SK-N-SH treated with all-trans-retinoic acid at 6 μM for 48 hours (cell line): ENCODE measurements at regions not wholly inside any gene's neighbourhood (a gene's known extent, or its start where the extent isn't known, plus 50 kb on each side); places are given as distances from the start of the nearest gene placed in this dataset.
"Not testable (repeated sequence)": the region's sequence is repeated elsewhere in the genome, so short reads cannot be mapped to it uniquely, and the experiment has no call there.

Experiments used
- ATAC-seq: fragments of 200-7000 bp; cut with Tn5 transposase; 3 replicates; pipeline ENCODE4 v1.9.1; 2020; ENCODE audit warnings: mild to moderate bottlenecking, moderate library complexity
- BACH2 ChIP-seq: fragments of 250-450 bp; sonication (Bioruptor Pico); IDR thresholded peaks from 2 replicates; pipeline ENCODE4 v1.9.0; 2021; ENCODE audit warnings: mild to moderate bottlenecking, borderline replicate concordance
- CSDC2 ChIP-seq: fragments of 250-450 bp; sonication (Bioruptor Pico); IDR thresholded peaks from 2 replicates; pipeline ENCODE4 v1.5.0; 2020; ENCODE audit warnings: mild to moderate bottlenecking, moderate library complexity
- GLIS3 ChIP-seq: fragments of 250-450 bp; sonication (Bioruptor Pico); IDR thresholded peaks from 2 replicates; pipeline ENCODE4 v1.5.0; 2020; ENCODE audit warnings: mild to moderate bottlenecking, moderate library complexity
- ISL1 ChIP-seq: fragments of 250-450 bp; sonication (Bioruptor Pico); IDR thresholded peaks from 2 replicates; pipeline ENCODE4 v2.1.2; 2022; ENCODE audit warnings: mild to moderate bottlenecking, moderate library complexity
- OSR1 ChIP-seq: fragments of 250-450 bp; sonication (Bioruptor Pico); IDR thresholded peaks from 2 replicates; pipeline ENCODE4 v1.8.0; 2022; ENCODE audit warnings: moderate library complexity, mild to moderate bottlenecking, inconsistent platforms
- PPARA ChIP-seq: fragments of 250-450 bp; sonication (Bioruptor Pico); IDR thresholded peaks from 2 replicates; pipeline ENCODE4 v1.5.0; 2020; ENCODE audit warnings: mild to moderate bottlenecking, borderline replicate concordance
- RARB ChIP-seq: fragments of 250-450 bp; sonication (Bioruptor Pico); IDR thresholded peaks from 2 replicates; pipeline ENCODE4 v1.8.0; 2021; ENCODE audit warnings: mild to moderate bottlenecking, moderate library complexity
- TCF4 ChIP-seq: fragments of 250-450 bp; sonication (Bioruptor Pico); IDR thresholded peaks from 2 replicates; pipeline ENCODE4 v1.8.0; 2021; ENCODE audit warnings: mild to moderate bottlenecking, moderate library complexity, borderline replicate concordance
- TOX ChIP-seq: fragments of 250-450 bp; sonication (Bioruptor Pico); IDR thresholded peaks from 2 replicates; pipeline ENCODE4 v1.8.0; 2021; ENCODE audit warnings: mild to moderate bottlenecking, moderate library complexity, borderline replicate concordance
- TSHZ2 ChIP-seq: fragments of 250-450 bp; sonication (Bioruptor Pico); IDR thresholded peaks from 2 replicates; pipeline ENCODE4 v1.5.0; 2020; ENCODE audit warnings: mild to moderate bottlenecking, moderate library complexity
- ZC3H10 ChIP-seq: fragments of 250-450 bp; sonication (Bioruptor Pico); IDR thresholded peaks from 2 replicates; pipeline ENCODE4 v1.5.1; 2021; ENCODE audit warnings: mild to moderate bottlenecking, moderate library complexity
- ZFP30 ChIP-seq: fragments of 450-650 bp; formaldehyde crosslinking; IDR thresholded peaks from 2 replicates; pipeline ENCODE4 v1.5.0; 2022; ENCODE audit warnings: mild to moderate bottlenecking, moderate library complexity
- ZNF565 ChIP-seq: fragments of 450-650 bp; formaldehyde crosslinking; conservative IDR thresholded peaks from 2 replicates; pipeline ENCODE4 v1.5.0; 2020; ENCODE audit warnings: low read depth, mild to moderate bottlenecking, moderate library complexity
- ZNF70 ChIP-seq: fragments of 450-650 bp; formaldehyde crosslinking; IDR thresholded peaks from 2 replicates; pipeline ENCODE4 v1.5.0; 2020; ENCODE audit warnings: mild to moderate bottlenecking, moderate library complexity
- ZNF8 ChIP-seq: fragments of 450-650 bp; formaldehyde crosslinking; IDR thresholded peaks from 2 replicates; pipeline ENCODE4 v1.5.0; 2020; ENCODE audit warnings: mild to moderate bottlenecking, moderate library complexity
- TF ChIP-seq, protein P1 (sequence below): fragments of 250-450 bp; sonication (Bioruptor Pico); IDR thresholded peaks from 2 replicates; pipeline ENCODE4 v1.8.0; 2021; ENCODE audit warnings: low read depth, mild to moderate bottlenecking, moderate library complexity, borderline replicate concordance
- TF ChIP-seq, protein P2 (sequence below): fragments of 250-450 bp; sonication (Bioruptor Pico); IDR thresholded peaks from 2 replicates; pipeline ENCODE4 v1.5.1; 2020; ENCODE audit warnings: low read depth, mild to moderate bottlenecking, moderate library complexity

DNA sequence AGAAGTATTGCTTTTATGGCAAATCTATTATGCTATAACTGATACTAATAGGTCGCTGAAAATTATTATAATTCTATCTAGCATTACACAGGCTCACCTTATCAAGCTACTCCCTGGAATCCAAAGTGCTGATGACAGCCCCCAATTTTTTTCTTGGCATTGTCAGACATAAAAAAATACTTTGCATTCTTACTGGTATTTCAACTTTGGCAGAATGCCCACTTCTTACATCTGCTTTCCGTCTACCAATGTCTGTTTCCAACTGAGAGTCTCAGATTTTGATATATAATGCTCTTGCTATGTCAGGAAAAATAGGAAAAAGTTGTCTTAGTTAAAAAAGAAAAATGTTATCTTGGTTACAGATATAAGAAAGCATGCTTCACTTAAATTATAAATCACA lies 615.4 kb downstream of the C12orf50 start (continued):
- TF ChIP-seq, protein P1, sequence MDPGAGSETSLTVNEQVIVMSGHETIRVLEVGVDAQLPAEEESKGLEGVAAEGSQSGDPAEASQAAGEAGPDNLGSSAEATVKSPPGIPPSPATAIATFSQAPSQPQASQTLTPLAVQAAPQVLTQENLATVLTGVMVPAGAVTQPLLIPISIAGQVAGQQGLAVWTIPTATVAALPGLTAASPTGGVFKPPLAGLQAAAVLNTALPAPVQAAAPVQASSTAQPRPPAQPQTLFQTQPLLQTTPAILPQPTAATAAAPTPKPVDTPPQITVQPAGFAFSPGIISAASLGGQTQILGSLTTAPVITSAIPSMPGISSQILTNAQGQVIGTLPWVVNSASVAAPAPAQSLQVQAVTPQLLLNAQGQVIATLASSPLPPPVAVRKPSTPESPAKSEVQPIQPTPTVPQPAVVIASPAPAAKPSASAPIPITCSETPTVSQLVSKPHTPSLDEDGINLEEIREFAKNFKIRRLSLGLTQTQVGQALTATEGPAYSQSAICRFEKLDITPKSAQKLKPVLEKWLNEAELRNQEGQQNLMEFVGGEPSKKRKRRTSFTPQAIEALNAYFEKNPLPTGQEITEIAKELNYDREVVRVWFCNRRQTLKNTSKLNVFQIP (CRISPR knock-in tag) = peak; percentile 25; the same call in 1 of the 2 replicates
- no peak for TF ChIP-seq OSR1 (CRISPR knock-in tag)
- peak; percentile 80; the same call in 1 of the 2 replicates for TF ChIP-seq TOX (CRISPR knock-in tag)
- TF ChIP-seq ISL1 (CRISPR knock-in tag) = peak; percentile 99
- TF ChIP-seq ZC3H10 (CRISPR knock-in tag) = peak; percentile 74; the same call in 1 of the 2 replicates

GRCh38 chr12:87406926-87407325 lies 622.3 kb downstream of the C12orf50 start:
- ATAC-seq = no peak
- TF ChIP-seq, protein P1 (CRISPR knock-in tag) = no peak
- no peak for TF ChIP-seq ZNF8
- no peak for TF ChIP-seq GLIS3 (CRISPR knock-in tag)
- no peak for TF ChIP-seq ZNF565
- no peak for TF ChIP-seq OSR1 (CRISPR knock-in tag)
- no peak for TF ChIP-seq TSHZ2 (CRISPR knock-in tag)
- TF ChIP-seq ZNF70 (CRISPR knock-in tag) = no peak
- TF ChIP-seq TCF4 (CRISPR knock-in tag) = no peak
- no peak for TF ChIP-seq CSDC2 (CRISPR knock-in tag)
- no peak for TF ChIP-seq ZC3H10 (CRISPR knock-in tag)
- no peak for TF ChIP-seq TOX (CRISPR knock-in tag)
- TF ChIP-seq, protein P2, sequence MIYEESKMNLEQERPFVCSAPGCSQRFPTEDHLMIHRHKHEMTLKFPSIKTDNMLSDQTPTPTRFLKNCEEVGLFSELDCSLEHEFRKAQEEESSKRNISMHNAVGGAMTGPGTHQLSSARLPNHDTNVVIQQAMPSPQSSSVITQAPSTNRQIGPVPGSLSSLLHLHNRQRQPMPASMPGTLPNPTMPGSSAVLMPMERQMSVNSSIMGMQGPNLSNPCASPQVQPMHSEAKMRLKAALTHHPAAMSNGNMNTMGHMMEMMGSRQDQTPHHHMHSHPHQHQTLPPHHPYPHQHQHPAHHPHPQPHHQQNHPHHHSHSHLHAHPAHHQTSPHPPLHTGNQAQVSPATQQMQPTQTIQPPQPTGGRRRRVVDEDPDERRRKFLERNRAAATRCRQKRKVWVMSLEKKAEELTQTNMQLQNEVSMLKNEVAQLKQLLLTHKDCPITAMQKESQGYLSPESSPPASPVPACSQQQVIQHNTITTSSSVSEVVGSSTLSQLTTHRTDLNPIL (CRISPR knock-in tag) = no peak

DNA sequence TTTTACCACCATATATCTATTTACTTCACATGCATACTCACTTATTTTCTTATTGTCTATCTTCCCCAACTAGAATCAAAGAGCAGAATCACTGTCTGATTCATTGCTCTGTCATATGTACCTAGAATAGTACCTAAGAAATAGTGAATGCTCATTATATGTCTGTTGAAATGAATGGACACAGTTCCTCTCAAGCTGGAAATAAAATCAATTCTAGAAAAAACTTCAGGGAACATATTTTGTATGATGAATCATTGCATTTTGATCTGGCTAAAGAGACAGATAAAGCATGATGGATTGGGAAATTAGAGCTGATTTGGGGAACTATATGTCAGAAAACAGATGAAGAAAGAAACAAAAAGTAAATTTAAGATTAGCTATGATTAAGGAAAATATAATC lies 623.3 kb downstream of the C12orf50 start:
- no peak for ATAC-seq
- TF ChIP-seq ISL1 (CRISPR knock-in tag) = peak; percentile 83
- TF ChIP-seq, protein P1 (CRISPR knock-in tag) = no peak

DNA sequence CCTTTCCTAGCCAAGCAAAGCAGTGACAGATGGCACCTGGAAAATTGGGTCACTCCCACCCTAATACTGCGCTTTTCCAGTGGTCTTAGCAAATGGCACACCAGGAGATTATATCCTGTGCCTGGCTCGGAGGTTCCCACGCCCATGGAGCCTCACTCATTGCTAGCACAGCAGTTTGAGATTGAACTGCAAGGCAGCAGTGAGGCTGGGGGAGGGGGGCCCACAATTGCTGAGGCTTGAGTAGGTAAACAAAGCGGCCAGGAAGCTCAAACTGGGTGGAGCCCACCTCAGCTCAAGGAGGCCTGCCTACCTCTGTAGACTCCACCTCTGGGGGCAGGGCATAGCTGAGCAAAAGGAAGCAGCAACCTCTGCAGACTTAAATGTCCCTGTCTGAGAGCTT lies 635.0 kb downstream of the C12orf50 start:
- ATAC-seq = not testable (repeated sequence)

DNA sequence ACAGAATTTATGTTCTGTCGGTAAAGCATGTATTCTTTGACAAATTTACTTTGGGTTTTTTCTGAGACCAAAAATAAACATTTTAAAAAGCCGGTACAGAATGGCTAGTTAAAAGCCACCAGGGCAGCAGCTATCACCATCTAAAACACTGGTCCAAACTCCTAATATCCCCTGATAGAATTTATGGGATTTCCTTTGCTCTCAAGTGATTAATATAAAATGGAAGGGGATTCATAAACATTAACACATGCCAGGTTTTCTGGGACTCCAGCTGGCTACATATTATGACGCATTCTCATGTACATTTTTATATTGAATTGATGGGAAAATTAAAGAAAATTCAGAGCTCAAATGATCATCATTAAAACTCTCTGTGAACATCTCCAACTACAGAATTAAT lies 640.8 kb downstream of the C12orf50 start:
- ATAC-seq = no peak
- TF ChIP-seq RARB (CRISPR knock-in tag) = no peak

- no peak for ATAC-seq
- no peak for TF ChIP-seq OSR1 (CRISPR knock-in tag)
- no peak for TF ChIP-seq PPARA (CRISPR knock-in tag)
- TF ChIP-seq, protein P1 (CRISPR knock-in tag) = no peak
- no peak for TF ChIP-seq ZNF8
- TF ChIP-seq, protein P2 (CRISPR knock-in tag) = no peak
- no peak for TF ChIP-seq BACH2 (CRISPR knock-in tag)
- TF ChIP-seq ISL1 (CRISPR knock-in tag) = no peak
- no peak for TF ChIP-seq CSDC2 (CRISPR knock-in tag)
- no peak for TF ChIP-seq ZFP30 (CRISPR knock-in tag)
Observed at GRCh38 chr12:87385322-87385721, 643.9 kb downstream of the C12orf50 start.
